ENCODE measurements at regions not wholly inside any gene's neighbourhood (a gene's known extent, or its start where the extent isn't known, plus 50 kb on each side); places are given as distances from the start of the nearest gene placed in this dataset.
A peak's percentile ranks its signal among the peaks of the same experiment; 100 is the strongest.

- Mint-ChIP-seq H3K9me3 (no peaks in the 10 kb centered on the region), H3K27me3 (ENCODE audit: insufficient read depth) (peaks cover 15% of the 10 kb centered on the region), H3K36me3 (ENCODE audit: low read depth) (no peaks in the 10 kb centered on the region), H3K4me1 (peaks cover 13% of the 10 kb centered on the region), H3K27ac (no peak overlapping the region), H3K4me3 (peak overlapping the region; percentile 61)
- no peak overlapping the region for H3K4me3 ChIP-seq (ENCODE audit: low read length)
- 65% methylated on average over 3 of the region's 3 CpGs; no CpG with 5 or more reads in 1 of the 2 experiments for WGBS, 2 experiments (ENCODE audit: insufficient coverage in 1 of 2, insufficient read length in 1 of 2)
- no peak overlapping the region for H3K9ac ChIP-seq (ENCODE audit: extremely low read depth, low read length, poor library complexity, severe bottlenecking)
- TF ChIP-seq CTCF (conservative IDR thresholded peaks at IDR 0.05), result no peak
- H3K4me1 ChIP-seq (ENCODE audit: control insufficient read depth, insufficient read depth, low read length), result no peaks in the 10 kb centered on the region
- H3K36me3 ChIP-seq (ENCODE audit: control insufficient read depth, insufficient read depth, low read length), result no peaks in the 10 kb centered on the region
- no peaks in the 10 kb centered on the region for H3K9me3 ChIP-seq (ENCODE audit: control insufficient read depth, low read length)
- H3K27ac ChIP-seq (ENCODE audit: low read depth, low read length), result peak overlapping the region; percentile 94
- H3K27me3 ChIP-seq (ENCODE audit: control insufficient read depth, insufficient read depth, low read length, poor library complexity, severe bottlenecking), result peaks cover 33% of the 10 kb centered on the region
- no peak for DNase-seq
Measured at GRCh38 chr6:19692506-19693298, 144.5 kb upstream of the ID4 start.

GRCh38 chr6:19694697-19695096, 142.5 kb upstream of the ID4 start:
- no peaks in the 10 kb centered on the region for H3K9me3 ChIP-seq (ENCODE audit: control insufficient read depth, low read length)
- Mint-ChIP-seq H3K27me3 (ENCODE audit: insufficient read depth) (peaks cover 15% of the 10 kb centered on the region), H3K9me3 (no peaks in the 10 kb centered on the region), H3K4me1 (peaks cover 13% of the 10 kb centered on the region), H3K4me3 (no peak overlapping the region), H3K27ac (no peak overlapping the region), H3K36me3 (ENCODE audit: low read depth) (no peaks in the 10 kb centered on the region)
- no peak overlapping the region for H3K27ac ChIP-seq (ENCODE audit: low read depth, low read length)
- H3K9ac ChIP-seq (ENCODE audit: extremely low read depth, low read length, poor library complexity, severe bottlenecking), result no peak overlapping the region
- WGBS, 2 experiments (ENCODE audit: insufficient coverage in 1 of 2, insufficient read length in 1 of 2), result 91% methylated on average over 2 of the region's 3 CpGs; no CpG with 5 or more reads in 1 of the 2 experiments
- TF ChIP-seq CTCF (conservative IDR thresholded peaks at IDR 0.05), result no peak
- no peaks in the 10 kb centered on the region for H3K4me1 ChIP-seq (ENCODE audit: control insufficient read depth, insufficient read depth, low read length)
- DNase-seq, result no peak
- peaks cover 33% of the 10 kb centered on the region for H3K27me3 ChIP-seq (ENCODE audit: control insufficient read depth, insufficient read depth, low read length, poor library complexity, severe bottlenecking)
- H3K36me3 ChIP-seq (ENCODE audit: control insufficient read depth, insufficient read depth, low read length), result no peaks in the 10 kb centered on the region
- no peak overlapping the region for H3K4me3 ChIP-seq (ENCODE audit: low read length)

- 98% methylated on average over 2 of the region's 3 CpGs; no CpG with 5 or more reads in 1 of the 2 experiments for WGBS, 2 experiments (ENCODE audit: insufficient coverage in 1 of 2, insufficient read length in 1 of 2)
- H3K27me3 Mint-ChIP-seq (ENCODE audit: insufficient read depth), result peaks cover 5% of the 10 kb centered on the region
- no peaks in the 10 kb centered on the region for H3K4me1 Mint-ChIP-seq
- Histone ChIP-seq H3K4me1 (ENCODE audit: control insufficient read depth, insufficient read depth, low read length) (no peaks in the 10 kb centered on the region), H3K36me3 (ENCODE audit: control insufficient read depth, insufficient read depth, low read length) (no peaks in the 10 kb centered on the region), H3K27me3 (ENCODE audit: control insufficient read depth, insufficient read depth, low read length, poor library complexity, severe bottlenecking) (peaks cover 9% of the 10 kb centered on the region), H3K9me3 (ENCODE audit: control insufficient read depth, low read length) (no peaks in the 10 kb centered on the region), H3K27ac (ENCODE audit: low read depth, low read length) (no peak overlapping the region), H3K4me3 (ENCODE audit: low read length) (no peak overlapping the region), H3K9ac (ENCODE audit: extremely low read depth, low read length, poor library complexity, severe bottlenecking) (no peak overlapping the region)
- TF ChIP-seq CTCF (conservative IDR thresholded peaks at IDR 0.05), result no peak
- no peaks in the 10 kb centered on the region for H3K36me3 Mint-ChIP-seq (ENCODE audit: low read depth)
- peaks cover 2% of the 10 kb centered on the region for H3K9me3 Mint-ChIP-seq
- H3K4me3 Mint-ChIP-seq, result no peak overlapping the region
- H3K27ac Mint-ChIP-seq, result no peak overlapping the region
- DNase-seq, result no peak
Measured at GRCh38 chr6:19697744-19698290, 139.4 kb upstream of the ID4 start.

All from endodermal cell (in vitro differentiated cells).